ENCODE measurements at regions not wholly inside any gene's neighbourhood (a gene's known extent, or its start where the extent isn't known, plus 50 kb on each side); places are given as distances from the start of the nearest gene placed in this dataset.

DNA sequence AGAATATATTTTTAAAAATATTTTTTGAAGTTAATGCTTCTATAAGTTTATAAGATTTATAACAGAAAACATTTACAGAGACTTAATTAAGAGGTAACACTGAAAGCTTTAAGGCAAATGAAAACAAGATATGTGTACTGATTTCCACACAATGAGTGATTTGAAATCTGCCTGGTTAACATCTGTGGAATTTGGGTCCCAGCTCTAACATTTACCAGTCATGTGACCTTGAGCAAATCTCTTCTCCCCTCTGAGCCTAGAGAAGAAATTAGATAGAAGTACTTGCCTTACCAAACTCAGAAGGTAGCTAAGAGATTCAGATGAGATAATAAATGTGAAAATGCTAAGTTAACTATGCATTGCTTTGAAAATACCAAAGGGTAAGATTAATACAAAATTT, 458.8 kb upstream of the LCORL start:
- H2BK15ac ChIP-seq (ENCODE audit: low read depth, low read length) = no peak overlapping the region
- H3K9me3 ChIP-seq (ENCODE audit: control insufficient read depth, low read depth, low read length) = no peaks in the 10 kb centered on the region
- H3K18ac ChIP-seq (ENCODE audit: insufficient read length, low read depth, low read length) = no peak overlapping the region
- no peaks in the 10 kb centered on the region for H4K20me1 ChIP-seq (ENCODE audit: control insufficient read depth, insufficient read depth, insufficient read length)
- no peak overlapping the region for H3K14ac ChIP-seq (ENCODE audit: insufficient read depth, low read length)
- Mint-ChIP-seq H3K9me3 (peaks cover 31 to 38% of the 10 kb centered on the region in 2 experiments), H3K36me3 (ENCODE audit: insufficient read depth in 1 of 3, low read depth in 3 of 3) (peaks cover 3 to 16% (median 3%) of the 10 kb centered on the region in 3 experiments), H3K4me1 (peaks cover 0 to 3% of the 10 kb centered on the region in 2 experiments; a peak in 1 of 4 replicates), H3K4me3 (no peak overlapping the region), H3K27ac (no peak overlapping the region), H3K27me3 (ENCODE audit: low read depth) (peaks cover 4% of the 10 kb centered on the region)
- H3T11ph ChIP-seq (ENCODE audit: low read length) = no peak overlapping the region
- no peak overlapping the region for H2BK120ac ChIP-seq (ENCODE audit: low read depth, low read length, poor library complexity, severe bottlenecking)
- no peak overlapping the region for H3K4me2 ChIP-seq (ENCODE audit: insufficient read depth, insufficient read length, low read length)
- no peak overlapping the region for H2AK5ac ChIP-seq (ENCODE audit: insufficient read length, low read length)
- H2BK20ac ChIP-seq (ENCODE audit: low read depth, low read length, poor library complexity, severe bottlenecking) = no peak overlapping the region
- no peak overlapping the region for H3K4ac ChIP-seq (ENCODE audit: low read depth, low read length)
- no peak overlapping the region for H2BK5ac ChIP-seq (ENCODE audit: insufficient read length, low read length)
- no peaks in the 10 kb centered on the region for H3K79me2 ChIP-seq (ENCODE audit: insufficient read depth, low read length)
- no peak overlapping the region for H4K5ac ChIP-seq (ENCODE audit: insufficient read length, low read depth, low read length)
- H3K9ac ChIP-seq (ENCODE audit: extremely low read depth, insufficient read length, low read length) = no peak overlapping the region
- no peaks in the 10 kb centered on the region for H3K23me2 ChIP-seq (ENCODE audit: insufficient read length, low read depth, low read length, poor library complexity, severe bottlenecking)
- H2AFZ ChIP-seq (ENCODE audit: low read length) = no peak overlapping the region
- no peak overlapping the region for H3K23ac ChIP-seq (ENCODE audit: insufficient read length, low read depth, low read length)
- H4K91ac ChIP-seq (ENCODE audit: insufficient read length, low read depth, low read length) = no peak overlapping the region
- no peaks in the 10 kb centered on the region for H3K79me1 ChIP-seq (ENCODE audit: insufficient read depth, low read depth, low read length, poor library complexity, severe bottlenecking)
- H2BK12ac ChIP-seq (ENCODE audit: insufficient read length, low read depth, low read length) = no peak overlapping the region
- no peak overlapping the region for H3K56ac ChIP-seq (ENCODE audit: insufficient read length, low read depth, low read length)
- TF ChIP-seq, protein P1, sequence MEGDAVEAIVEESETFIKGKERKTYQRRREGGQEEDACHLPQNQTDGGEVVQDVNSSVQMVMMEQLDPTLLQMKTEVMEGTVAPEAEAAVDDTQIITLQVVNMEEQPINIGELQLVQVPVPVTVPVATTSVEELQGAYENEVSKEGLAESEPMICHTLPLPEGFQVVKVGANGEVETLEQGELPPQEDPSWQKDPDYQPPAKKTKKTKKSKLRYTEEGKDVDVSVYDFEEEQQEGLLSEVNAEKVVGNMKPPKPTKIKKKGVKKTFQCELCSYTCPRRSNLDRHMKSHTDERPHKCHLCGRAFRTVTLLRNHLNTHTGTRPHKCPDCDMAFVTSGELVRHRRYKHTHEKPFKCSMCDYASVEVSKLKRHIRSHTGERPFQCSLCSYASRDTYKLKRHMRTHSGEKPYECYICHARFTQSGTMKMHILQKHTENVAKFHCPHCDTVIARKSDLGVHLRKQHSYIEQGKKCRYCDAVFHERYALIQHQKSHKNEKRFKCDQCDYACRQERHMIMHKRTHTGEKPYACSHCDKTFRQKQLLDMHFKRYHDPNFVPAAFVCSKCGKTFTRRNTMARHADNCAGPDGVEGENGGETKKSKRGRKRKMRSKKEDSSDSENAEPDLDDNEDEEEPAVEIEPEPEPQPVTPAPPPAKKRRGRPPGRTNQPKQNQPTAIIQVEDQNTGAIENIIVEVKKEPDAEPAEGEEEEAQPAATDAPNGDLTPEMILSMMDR (conservative IDR thresholded peaks at IDR 0.05) = no peak
- H3K4me1 ChIP-seq (ENCODE audit: insufficient read depth, low read length) = no peaks in the 10 kb centered on the region
- H3K27ac ChIP-seq (ENCODE audit: insufficient read length, low read depth, low read length) = no peak overlapping the region
- no peaks in the 10 kb centered on the region for H3K27me3 ChIP-seq (ENCODE audit: insufficient read depth, low read length)
- no peak for DNase-seq
- H4K8ac ChIP-seq (replicated peaks; ENCODE audit: insufficient read length, low read depth, low read length) = no peak overlapping the region
